ENCODE measurements at regions not wholly inside any gene's neighbourhood (a gene's known extent, or its start where the extent isn't known, plus 50 kb on each side); places are given as distances from the start of the nearest gene placed in this dataset.

GRCh38 chr5:3518576-3518975 is 77.1 kb upstream of the IRX1 start:
- no peak for TF ChIP-seq CTCF (IDR thresholded peaks at IDR 0.05)
- no peak for TF ChIP-seq POLR2A (IDR thresholded peaks at IDR 0.05)
- no peak for TF ChIP-seq POLR2AphosphoS5 (IDR thresholded peaks at IDR 0.05)
